ENCODE measurements at regions not wholly inside any gene's neighbourhood (a gene's known extent, or its start where the extent isn't known, plus 50 kb on each side); places are given as distances from the start of the nearest gene placed in this dataset.

- TF ChIP-seq CTCF (IDR thresholded peaks at IDR 0.05; ENCODE audit: low read depth, low read length, poor library complexity, severe bottlenecking) (no peak), EZH2phosphoT487 (IDR thresholded peaks at IDR 0.05; ENCODE audit: borderline replicate concordance, low read length) (no peak)
Measured at GRCh38 chr2:118186858-118187254, 98.6 kb downstream of the INSIG2 start.

Measured in DOHH2 (cell line).